ENCODE measurements at regions not wholly inside any gene's neighbourhood (a gene's known extent, or its start where the extent isn't known, plus 50 kb on each side); places are given as distances from the start of the nearest gene placed in this dataset.

DNA sequence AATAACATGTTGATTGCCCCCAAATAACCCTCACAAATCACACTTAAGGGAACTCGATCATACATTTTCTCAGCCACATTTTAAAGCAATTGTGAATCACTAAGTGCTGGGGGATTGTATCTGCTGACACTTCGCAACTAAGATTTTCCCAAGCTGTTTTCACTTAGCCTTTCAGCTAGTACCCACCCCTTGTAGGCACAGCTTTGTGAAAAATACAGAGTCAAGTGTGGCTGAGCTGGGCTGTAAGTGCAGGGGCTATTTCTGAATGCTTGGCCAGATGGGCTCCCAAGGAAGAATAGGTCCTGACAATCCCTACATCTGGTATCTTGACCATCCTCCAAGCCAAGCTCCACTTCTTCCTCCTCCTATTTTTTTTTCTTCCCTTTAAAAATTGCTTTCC, 289.2 kb upstream of the NMUR2 start:
- TF ChIP-seq, protein P1, sequence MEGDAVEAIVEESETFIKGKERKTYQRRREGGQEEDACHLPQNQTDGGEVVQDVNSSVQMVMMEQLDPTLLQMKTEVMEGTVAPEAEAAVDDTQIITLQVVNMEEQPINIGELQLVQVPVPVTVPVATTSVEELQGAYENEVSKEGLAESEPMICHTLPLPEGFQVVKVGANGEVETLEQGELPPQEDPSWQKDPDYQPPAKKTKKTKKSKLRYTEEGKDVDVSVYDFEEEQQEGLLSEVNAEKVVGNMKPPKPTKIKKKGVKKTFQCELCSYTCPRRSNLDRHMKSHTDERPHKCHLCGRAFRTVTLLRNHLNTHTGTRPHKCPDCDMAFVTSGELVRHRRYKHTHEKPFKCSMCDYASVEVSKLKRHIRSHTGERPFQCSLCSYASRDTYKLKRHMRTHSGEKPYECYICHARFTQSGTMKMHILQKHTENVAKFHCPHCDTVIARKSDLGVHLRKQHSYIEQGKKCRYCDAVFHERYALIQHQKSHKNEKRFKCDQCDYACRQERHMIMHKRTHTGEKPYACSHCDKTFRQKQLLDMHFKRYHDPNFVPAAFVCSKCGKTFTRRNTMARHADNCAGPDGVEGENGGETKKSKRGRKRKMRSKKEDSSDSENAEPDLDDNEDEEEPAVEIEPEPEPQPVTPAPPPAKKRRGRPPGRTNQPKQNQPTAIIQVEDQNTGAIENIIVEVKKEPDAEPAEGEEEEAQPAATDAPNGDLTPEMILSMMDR (IDR thresholded peaks at IDR 0.05; ENCODE audit: insufficient read depth, low read length), result no peak
- TF ChIP-seq, protein P2, sequence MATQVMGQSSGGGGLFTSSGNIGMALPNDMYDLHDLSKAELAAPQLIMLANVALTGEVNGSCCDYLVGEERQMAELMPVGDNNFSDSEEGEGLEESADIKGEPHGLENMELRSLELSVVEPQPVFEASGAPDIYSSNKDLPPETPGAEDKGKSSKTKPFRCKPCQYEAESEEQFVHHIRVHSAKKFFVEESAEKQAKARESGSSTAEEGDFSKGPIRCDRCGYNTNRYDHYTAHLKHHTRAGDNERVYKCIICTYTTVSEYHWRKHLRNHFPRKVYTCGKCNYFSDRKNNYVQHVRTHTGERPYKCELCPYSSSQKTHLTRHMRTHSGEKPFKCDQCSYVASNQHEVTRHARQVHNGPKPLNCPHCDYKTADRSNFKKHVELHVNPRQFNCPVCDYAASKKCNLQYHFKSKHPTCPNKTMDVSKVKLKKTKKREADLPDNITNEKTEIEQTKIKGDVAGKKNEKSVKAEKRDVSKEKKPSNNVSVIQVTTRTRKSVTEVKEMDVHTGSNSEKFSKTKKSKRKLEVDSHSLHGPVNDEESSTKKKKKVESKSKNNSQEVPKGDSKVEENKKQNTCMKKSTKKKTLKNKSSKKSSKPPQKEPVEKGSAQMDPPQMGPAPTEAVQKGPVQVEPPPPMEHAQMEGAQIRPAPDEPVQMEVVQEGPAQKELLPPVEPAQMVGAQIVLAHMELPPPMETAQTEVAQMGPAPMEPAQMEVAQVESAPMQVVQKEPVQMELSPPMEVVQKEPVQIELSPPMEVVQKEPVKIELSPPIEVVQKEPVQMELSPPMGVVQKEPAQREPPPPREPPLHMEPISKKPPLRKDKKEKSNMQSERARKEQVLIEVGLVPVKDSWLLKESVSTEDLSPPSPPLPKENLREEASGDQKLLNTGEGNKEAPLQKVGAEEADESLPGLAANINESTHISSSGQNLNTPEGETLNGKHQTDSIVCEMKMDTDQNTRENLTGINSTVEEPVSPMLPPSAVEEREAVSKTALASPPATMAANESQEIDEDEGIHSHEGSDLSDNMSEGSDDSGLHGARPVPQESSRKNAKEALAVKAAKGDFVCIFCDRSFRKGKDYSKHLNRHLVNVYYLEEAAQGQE (IDR thresholded peaks at IDR 0.05; ENCODE audit: insufficient replicate concordance, low read depth), result no peak
- TF ChIP-seq POLR2AphosphoS5 (IDR thresholded peaks at IDR 0.05; ENCODE audit: low read depth) (no peak), GABPA (IDR thresholded peaks at IDR 0.05; ENCODE audit: low read depth) (no peak), SPI1 (IDR thresholded peaks at IDR 0.05; ENCODE audit: borderline replicate concordance, low read depth) (no peak)
